ENCODE measurements at regions not wholly inside any gene's neighbourhood (a gene's known extent, or its start where the extent isn't known, plus 50 kb on each side); places are given as distances from the start of the nearest gene placed in this dataset.

GRCh38 chr4:157854819-157855218 lies 318.0 kb downstream of the GASK1B start:
- H3K4me3 ChIP-seq (ENCODE audit: control insufficient read depth, low read depth, low read length): no peak overlapping the region
- DNase-seq (ENCODE audit: low read depth): no peak
- TF ChIP-seq CTCF (IDR thresholded peaks at IDR 0.05; ENCODE audit: control insufficient read depth, insufficient read depth, low read depth, low read length, missing control alignments): no peak

- TF ChIP-seq CTCF (IDR thresholded peaks at IDR 0.05; ENCODE audit: control insufficient read depth, insufficient read depth, low read depth, low read length, missing control alignments): no peak
- H3K4me3 ChIP-seq (ENCODE audit: control insufficient read depth, low read depth, low read length): no peak overlapping the region
- DNase-seq (ENCODE audit: low read depth): no peak
Measured at GRCh38 chr4:157840648-157841047, 332.2 kb downstream of the GASK1B start.

- TF ChIP-seq CTCF (IDR thresholded peaks at IDR 0.05; ENCODE audit: control insufficient read depth, insufficient read depth, low read depth, low read length, missing control alignments): no peak
- H3K4me3 ChIP-seq (ENCODE audit: control insufficient read depth, low read depth, low read length): no peak overlapping the region
- no peak for DNase-seq (ENCODE audit: low read depth)
Measured at GRCh38 chr4:157840034-157840433, 332.8 kb downstream of the GASK1B start.

- no peak overlapping the region for H3K4me3 ChIP-seq (ENCODE audit: control insufficient read depth, low read depth, low read length)
- TF ChIP-seq CTCF (IDR thresholded peaks at IDR 0.05; ENCODE audit: control insufficient read depth, insufficient read depth, low read depth, low read length, missing control alignments): no peak
- no peak for DNase-seq (ENCODE audit: low read depth)
Measured at GRCh38 chr4:157838366-157838765, 334.5 kb downstream of the GASK1B start.

- H3K4me3 ChIP-seq (ENCODE audit: control insufficient read depth, low read depth, low read length): no peak overlapping the region
- DNase-seq (ENCODE audit: low read depth): no peak
- no peak for TF ChIP-seq CTCF (IDR thresholded peaks at IDR 0.05; ENCODE audit: control insufficient read depth, insufficient read depth, low read depth, low read length, missing control alignments)
Measured at GRCh38 chr4:157837071-157837703, 335.6 kb downstream of the GASK1B start.

- DNase-seq (ENCODE audit: low read depth): no peak
- TF ChIP-seq CTCF (IDR thresholded peaks at IDR 0.05; ENCODE audit: control insufficient read depth, insufficient read depth, low read depth, low read length, missing control alignments): no peak
- no peak overlapping the region for H3K4me3 ChIP-seq (ENCODE audit: control insufficient read depth, low read depth, low read length)
Measured at GRCh38 chr4:157832596-157832995, 340.2 kb downstream of the GASK1B start.

- DNase-seq (ENCODE audit: low read depth): no peak
- no peak for TF ChIP-seq CTCF (IDR thresholded peaks at IDR 0.05; ENCODE audit: control insufficient read depth, insufficient read depth, low read depth, low read length, missing control alignments)
- no peak overlapping the region for H3K4me3 ChIP-seq (ENCODE audit: control insufficient read depth, low read depth, low read length)
Measured at GRCh38 chr4:157824021-157824420, 348.8 kb downstream of the GASK1B start.
